ENCODE measurements at regions not wholly inside any gene's neighbourhood (a gene's known extent, or its start where the extent isn't known, plus 50 kb on each side); places are given as distances from the start of the nearest gene placed in this dataset.

- in situ Hi-C loops (cut with MboI; ENCODE audit: low sequenced_read_pairs): no loop called here
Observed at GRCh38 chr3:176737480-176738110, 459.7 kb downstream of the TBL1XR1 start.

GRCh38 chr3:176734146-176734545 lies 463.1 kb downstream of the TBL1XR1 start:
- in situ Hi-C loops (cut with MboI; ENCODE audit: low sequenced_read_pairs): no loop called here

GRCh38 chr3:176724394-176724759 lies 472.9 kb downstream of the TBL1XR1 start:
- in situ Hi-C loops (cut with MboI; ENCODE audit: low sequenced_read_pairs): no loop called here

DNA sequence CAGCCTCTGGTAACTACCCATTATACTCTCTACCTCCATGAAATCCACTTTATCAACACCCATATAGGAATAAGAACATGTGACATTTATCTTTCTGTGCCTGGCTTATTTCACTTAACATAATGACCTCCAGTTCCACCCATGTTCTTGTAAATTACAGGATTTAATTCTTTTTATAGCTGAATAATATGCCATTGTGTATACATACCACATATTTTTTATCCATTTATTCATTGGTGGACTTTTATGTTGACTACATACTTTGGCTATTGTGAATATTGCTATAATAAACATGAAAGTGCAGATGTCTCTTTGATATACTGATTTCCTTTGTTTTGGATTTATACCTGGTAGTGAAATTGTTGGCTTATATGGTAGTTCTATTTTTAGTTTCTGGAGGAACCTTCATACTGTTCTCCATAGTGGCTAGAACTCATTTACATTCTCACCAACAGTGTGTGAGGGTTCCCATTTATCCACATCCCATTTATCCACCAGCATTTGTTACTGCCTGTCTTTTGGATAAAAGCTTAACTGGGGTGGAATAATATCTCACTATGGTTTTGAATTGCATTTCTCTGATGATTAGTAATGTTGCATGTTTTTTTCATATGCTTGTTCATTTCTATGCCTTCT lies 473.4 kb downstream of the TBL1XR1 start:
- in situ Hi-C loops (cut with MboI; ENCODE audit: low sequenced_read_pairs): no loop called here

GRCh38 chr3:176714034-176714433 lies 483.2 kb downstream of the TBL1XR1 start:
- in situ Hi-C loops (cut with MboI; ENCODE audit: low sequenced_read_pairs): no loop called here

DNA sequence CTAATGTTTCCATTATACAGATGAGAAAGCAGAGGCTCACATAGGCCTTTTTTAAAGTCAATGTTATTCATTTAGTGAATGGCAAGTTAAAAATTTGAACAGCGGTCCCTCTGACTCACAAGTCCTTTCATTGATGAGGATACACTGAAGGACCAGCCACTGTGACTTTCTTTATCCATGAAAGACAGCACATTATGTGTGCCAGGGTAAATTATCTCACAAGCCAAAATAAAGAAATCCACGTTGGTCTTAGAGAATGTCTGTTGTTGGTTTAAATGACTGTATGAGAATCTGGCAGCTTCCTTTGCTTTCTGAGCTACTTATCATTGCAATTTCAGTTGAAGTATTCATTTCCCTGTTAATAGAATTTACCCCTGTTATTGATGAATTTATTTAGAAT lies 485.1 kb downstream of the TBL1XR1 start:
- in situ Hi-C loops (cut with MboI; ENCODE audit: low sequenced_read_pairs): no loop called here

DNA sequence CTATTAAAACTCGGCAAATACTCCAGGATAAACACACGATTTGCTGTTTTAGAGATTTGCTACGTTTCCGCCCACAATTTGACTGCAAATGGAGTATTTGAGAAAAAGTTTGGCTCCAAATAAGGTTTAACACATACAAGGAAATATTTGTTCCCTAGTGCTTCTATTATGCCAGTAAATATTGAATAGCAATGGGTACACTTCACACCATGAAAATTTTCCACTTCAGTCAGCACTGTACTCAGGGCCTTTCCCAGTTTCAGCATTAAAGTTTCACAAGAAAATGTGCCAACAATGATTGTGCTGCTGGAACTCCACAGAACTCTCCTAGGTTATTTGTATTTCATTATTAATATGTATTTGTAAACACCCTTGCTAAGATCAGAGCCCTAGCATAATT lies 498.0 kb downstream of the TBL1XR1 start:
- in situ Hi-C loops (cut with MboI; ENCODE audit: low sequenced_read_pairs): no loop called here

- in situ Hi-C loops (cut with MboI; ENCODE audit: low sequenced_read_pairs): no loop called here
Observed at GRCh38 chr3:176697284-176697889, 499.9 kb downstream of the TBL1XR1 start.

DNA sequence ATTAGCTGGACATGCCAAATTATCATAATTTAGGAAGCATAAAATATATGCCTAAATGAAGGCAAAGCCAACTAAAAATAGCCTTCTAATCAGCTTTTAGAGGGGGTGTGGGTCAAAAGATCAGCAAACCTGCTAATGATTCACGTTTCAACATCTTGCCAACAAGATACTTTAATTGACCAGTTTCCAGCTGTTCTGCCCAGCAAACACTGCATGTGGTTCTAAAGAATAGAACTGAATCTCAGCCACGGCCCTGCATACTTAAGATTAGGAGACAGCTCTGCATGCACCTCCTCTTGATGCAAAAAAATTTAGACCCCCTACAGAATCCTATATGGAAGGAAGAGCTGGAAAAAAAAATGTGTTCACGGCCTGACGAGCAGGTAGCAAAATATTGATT lies 500.5 kb downstream of the TBL1XR1 start:
- in situ Hi-C loops (cut with MboI; ENCODE audit: low sequenced_read_pairs): no loop called here

DNA sequence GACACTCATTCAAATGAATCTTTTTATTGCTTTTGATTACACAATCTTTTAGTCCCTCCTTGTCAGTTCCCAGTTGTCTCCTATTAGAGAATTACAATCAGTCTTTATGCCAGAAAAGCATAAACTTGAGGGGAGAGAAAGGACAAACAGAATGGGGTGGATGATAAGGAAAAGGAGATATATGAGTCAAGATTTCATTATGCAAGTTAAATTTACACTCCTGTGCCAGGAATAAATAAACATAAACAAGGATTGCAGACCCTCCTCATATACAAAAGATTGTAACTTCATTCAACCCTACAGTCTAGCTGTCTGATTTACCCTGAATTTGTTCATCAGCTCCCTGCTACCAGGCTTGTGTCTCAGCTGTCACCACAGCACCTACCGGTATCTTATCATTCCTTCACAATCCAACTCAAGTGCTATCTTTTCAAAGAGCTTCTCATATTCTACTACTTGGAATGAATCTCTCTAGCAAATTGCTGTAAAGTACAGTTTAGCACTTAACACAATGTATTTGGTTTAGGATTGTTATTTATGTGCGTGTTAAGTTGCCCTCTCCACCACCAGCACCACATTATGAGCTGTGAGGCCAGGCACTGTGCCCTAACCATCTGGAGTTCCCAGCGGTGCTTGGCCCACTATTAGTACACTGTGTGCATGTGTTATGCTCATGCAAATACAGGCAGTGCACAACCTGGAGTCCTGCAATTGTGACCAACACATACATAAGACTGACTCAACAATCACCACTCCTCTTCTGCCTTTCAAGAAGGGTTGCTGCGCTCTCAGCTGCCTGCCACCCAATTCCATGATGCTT lies 504.1 kb downstream of the TBL1XR1 start:
- in situ Hi-C loops (cut with MboI; ENCODE audit: low sequenced_read_pairs): no loop called here

DNA sequence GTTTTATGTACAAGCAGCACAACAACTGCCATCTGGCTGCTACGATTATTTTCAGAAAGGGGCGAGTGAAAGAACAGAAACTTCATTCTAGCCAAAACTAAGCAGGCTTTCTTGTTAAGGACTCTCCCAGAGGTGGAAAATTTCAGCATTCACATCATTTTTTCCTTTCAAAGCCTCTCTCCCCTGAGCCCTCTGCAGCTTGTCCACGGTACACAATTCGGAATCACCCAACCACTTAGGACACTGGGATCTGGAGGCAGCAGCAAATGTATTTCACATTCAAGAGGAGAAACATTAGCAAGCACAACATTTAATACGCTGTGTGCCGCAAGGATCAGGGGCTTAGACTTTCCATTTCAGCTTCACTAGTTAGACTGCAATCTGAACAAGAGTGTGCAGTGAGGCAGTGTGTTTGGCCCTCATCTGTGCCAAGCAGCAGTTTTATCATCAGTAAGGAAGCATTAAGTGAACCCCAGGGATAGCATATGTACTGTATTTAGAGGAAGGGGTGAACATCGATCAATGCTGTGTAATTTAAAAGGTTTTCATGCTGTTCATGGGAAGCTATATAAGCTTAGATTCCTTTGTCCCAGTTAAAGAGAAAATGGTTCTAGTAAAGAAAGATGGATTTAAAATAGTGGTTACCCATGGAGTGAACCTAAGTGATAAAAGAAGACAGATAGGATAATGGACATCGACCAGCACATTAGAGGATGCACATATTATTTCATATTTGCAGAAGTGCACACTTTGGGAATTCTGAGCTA lies 504.9 kb downstream of the TBL1XR1 start:
- in situ Hi-C loops (cut with MboI; ENCODE audit: low sequenced_read_pairs): no loop called here

DNA sequence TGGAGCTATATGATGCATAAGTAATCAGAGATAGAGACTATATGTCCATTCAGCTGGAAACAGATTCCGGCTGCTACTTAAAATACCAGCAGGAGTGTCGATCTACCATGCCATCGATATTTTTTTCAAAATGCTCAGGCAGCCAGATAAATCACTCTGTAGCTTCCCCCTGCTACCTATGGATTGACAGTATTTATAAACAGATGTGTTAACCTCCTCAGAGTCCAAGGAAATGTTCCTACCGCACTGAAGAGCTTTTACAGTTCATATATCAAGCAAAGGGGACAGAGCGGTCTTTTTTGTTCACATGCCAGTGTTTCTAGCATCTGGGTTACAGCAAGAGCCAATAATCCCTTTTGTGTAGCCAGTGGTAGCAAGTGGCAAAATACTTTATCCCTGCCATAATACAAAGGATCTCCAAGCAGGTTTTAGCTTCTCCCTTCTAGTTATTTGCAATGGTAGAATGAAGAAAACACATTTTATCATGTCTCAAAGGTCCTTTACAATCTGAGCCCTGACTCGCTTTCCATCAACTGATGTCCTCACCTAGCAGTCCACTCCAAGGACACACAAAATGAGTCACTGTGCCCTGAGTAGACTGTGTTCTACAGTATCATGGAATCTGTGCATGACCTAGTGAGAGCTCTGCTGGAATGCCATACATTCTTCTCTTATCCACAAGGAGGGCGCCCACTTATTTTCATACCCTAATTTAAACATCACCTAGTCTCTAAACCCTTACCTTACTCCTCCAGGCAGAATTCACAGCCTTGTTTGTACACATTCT lies 507.0 kb downstream of the TBL1XR1 start:
- in situ Hi-C loops (cut with MboI; ENCODE audit: low sequenced_read_pairs): no loop called here

DNA sequence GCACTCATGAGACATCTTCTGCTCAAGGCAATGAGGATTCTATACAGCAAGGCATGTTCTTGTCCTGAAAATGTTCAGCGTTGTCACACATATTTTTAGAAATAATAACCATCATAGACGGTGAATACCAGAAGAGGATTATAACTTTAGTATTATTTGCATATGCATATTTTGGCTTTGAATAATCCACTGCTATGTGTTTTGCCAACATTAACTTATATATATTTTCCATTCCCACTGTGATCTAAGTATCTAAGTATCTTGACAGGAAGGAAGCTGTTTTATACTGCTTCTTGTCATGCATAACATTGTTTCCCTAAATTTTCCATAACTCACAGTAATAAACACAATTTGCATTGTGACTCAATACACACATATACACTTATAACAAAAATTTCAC lies 509.5 kb downstream of the TBL1XR1 start:
- in situ Hi-C loops (cut with MboI; ENCODE audit: low sequenced_read_pairs): no loop called here

GRCh38 chr3:176683382-176683781 lies 513.9 kb downstream of the TBL1XR1 start:
- in situ Hi-C loops (cut with MboI; ENCODE audit: low sequenced_read_pairs): no loop called here

GRCh38 chr3:176663837-176664831 lies 533.1 kb downstream of the TBL1XR1 start:
- in situ Hi-C loops (cut with MboI; ENCODE audit: low sequenced_read_pairs): no loop called here

DNA sequence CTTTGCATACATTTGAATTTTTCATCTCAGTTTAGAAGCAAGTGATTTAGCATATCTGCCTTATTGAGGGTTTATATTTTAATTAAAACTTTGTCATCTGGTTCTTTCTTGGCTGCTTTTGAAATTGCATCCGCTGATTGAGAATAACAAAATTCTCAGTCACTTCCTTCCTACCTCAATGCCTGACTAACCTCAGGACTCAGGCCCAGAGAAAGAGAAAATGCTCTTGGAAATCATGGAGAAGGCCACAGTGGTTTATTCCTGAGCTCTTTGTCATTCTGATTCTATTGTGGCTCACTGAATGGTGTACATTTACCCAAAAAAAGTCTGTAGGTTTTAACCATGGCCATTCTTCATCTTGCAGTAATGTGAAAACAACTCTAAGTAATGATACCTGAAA lies 533.9 kb downstream of the TBL1XR1 start:
- in situ Hi-C loops (cut with MboI; ENCODE audit: low sequenced_read_pairs): no loop called here

- in situ Hi-C loops (cut with MboI; ENCODE audit: low sequenced_read_pairs): no loop called here
Observed at GRCh38 chr3:176661432-176661964, 535.8 kb downstream of the TBL1XR1 start.

GRCh38 chr3:176655404-176656094 lies 541.7 kb downstream of the TBL1XR1 start:
- in situ Hi-C loops (cut with MboI; ENCODE audit: low sequenced_read_pairs): no loop called here

All from HL-60/S4 treated with phorbol 12-myristate 13-acetate at 8.2 ng/mL for 4 days and 3 days (cell line).